SU-DHL-6 (cell line): ENCODE measurements at regions not wholly inside any gene's neighbourhood (a gene's known extent, or its start where the extent isn't known, plus 50 kb on each side); places are given as distances from the start of the nearest gene placed in this dataset.

Experiments used
- H2AFZ ChIP-seq: fragments of 200-600 bp; sonication (generic); 2 replicates; pipeline ENCODE4 v1.6.1; 2014; ENCODE audit warnings: low read depth, mild to moderate bottlenecking, moderate library complexity, mixed read lengths, antibody characterized with exemption, low read length; ENCODE audit not compliant: severe bottlenecking
- H3F3A ChIP-seq: fragments of 200-600 bp; shearing (Covaris generic); 2 replicates; pipeline ENCODE4 v1.6.0; 2016; ENCODE audit warnings: antibody characterized with exemption, mild to moderate bottlenecking; ENCODE audit not compliant: insufficient read depth
- H3K27ac ChIP-seq: fragments of 200-600 bp; sonication (generic); 2 replicates; pipeline ENCODE4 v1.5.1; 2016; ENCODE audit warnings: low read depth, mild to moderate bottlenecking, low read length, moderate library complexity, mixed read lengths
- H3K27me3 ChIP-seq: fragments of 200-600 bp; sonication (generic), shearing (Covaris generic); 2 replicates; pipeline ENCODE4 v1.6.0; 2014; ENCODE audit warnings: mild to moderate bottlenecking, low read length
- H3K36me3 ChIP-seq: fragments of 200-600 bp; sonication (generic); 2 replicates; pipeline ENCODE4 v1.6.1; 2014; ENCODE audit warnings: mild to moderate bottlenecking, low read length, mixed read lengths
- H3K4me2 ChIP-seq: fragments of 300-600, 200-600 bp; shearing (Covaris generic), sonication (generic); 2 replicates; pipeline ENCODE4 v1.6.0; 2014; ENCODE audit warnings: low read length, low read depth, mild to moderate bottlenecking; ENCODE audit not compliant: poor library complexity, severe bottlenecking
- H3K4me3 ChIP-seq: fragments of 200-600 bp; sonication (generic); 2 replicates; pipeline ENCODE4 v1.5.1; 2014; ENCODE audit warnings: antibody characterized with exemption, low read length, mild to moderate bottlenecking, mixed read lengths; ENCODE audit not compliant: insufficient read depth, poor library complexity, severe bottlenecking
- H3K79me2 ChIP-seq: fragments of 200-600 bp; sonication (generic); 2 replicates; pipeline ENCODE4 v1.6.1; 2014; ENCODE audit warnings: mild to moderate bottlenecking, low read length, moderate library complexity; ENCODE audit not compliant: insufficient read depth
- H3K9ac ChIP-seq: fragments of 200-600 bp; sonication (generic); 2 replicates; pipeline ENCODE4 v1.7.0; 2014; ENCODE audit warnings: mild to moderate bottlenecking, low read length
- H3K9me2 ChIP-seq: fragments of 200-600 bp; sonication (generic); replicated peaks from 2 replicates; pipeline ENCODE4 v1.6.1; 2014; ENCODE audit warnings: low read length; ENCODE audit not compliant: insufficient read depth
- H3K9me3 ChIP-seq: fragments of 200-600 bp; sonication (generic); 2 replicates; pipeline ENCODE4 v1.6.1; 2014; ENCODE audit warnings: low read length, mixed read lengths; ENCODE audit not compliant: insufficient read depth
- H4K20me1 ChIP-seq: fragments of 200-600 bp; sonication (generic); 2 replicates; pipeline ENCODE4 v1.6.1; 2014; ENCODE audit warnings: low read depth, mild to moderate bottlenecking, antibody characterized with exemption, low read length, moderate library complexity, mixed read lengths
- EZH2phosphoT487 ChIP-seq: fragments of 200-600 bp; sonication (generic), shearing (Covaris generic); conservative IDR thresholded peaks from 2 replicates; pipeline ENCODE4 v1.6.1; 2018; ENCODE audit warnings: mild to moderate bottlenecking, antibody characterized with exemption, low read length, moderate library complexity, mixed read lengths
- TF ChIP-seq, protein P1 (sequence below): fragments of 200-600 bp; sonication (generic); IDR thresholded peaks from one replicate; pipeline ENCODE4 v1.5.1; 2017; ENCODE audit warnings: antibody characterized with exemption, mild to moderate bottlenecking, low read length, moderate library complexity; ENCODE audit not compliant: insufficient read depth, poor library complexity, severe bottlenecking

DNA sequence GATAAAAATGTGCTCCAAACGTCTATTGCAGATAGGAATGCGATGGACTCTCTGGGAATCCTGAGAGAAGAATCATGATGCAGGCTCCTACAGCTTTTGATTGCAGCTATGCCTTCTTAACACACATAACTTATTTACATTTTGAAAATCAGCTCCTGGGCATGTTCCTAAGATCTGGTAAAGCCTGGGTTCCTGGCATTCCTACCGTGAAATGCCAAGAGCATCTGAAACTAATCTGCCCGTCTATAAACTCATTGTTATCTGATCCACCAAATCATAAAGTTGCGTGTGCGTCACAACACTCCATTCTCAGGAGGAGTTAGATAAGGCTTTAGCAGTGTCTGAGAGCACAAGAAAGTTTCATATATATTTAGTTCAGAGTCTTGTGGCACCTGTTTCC lies 79.0 kb upstream of the VGLL3 start:
- H3K9me2 ChIP-seq: no peaks in the 10 kb centered on the region
- H3K27me3 ChIP-seq: no peaks in the 10 kb centered on the region
- TF ChIP-seq, protein P1, sequence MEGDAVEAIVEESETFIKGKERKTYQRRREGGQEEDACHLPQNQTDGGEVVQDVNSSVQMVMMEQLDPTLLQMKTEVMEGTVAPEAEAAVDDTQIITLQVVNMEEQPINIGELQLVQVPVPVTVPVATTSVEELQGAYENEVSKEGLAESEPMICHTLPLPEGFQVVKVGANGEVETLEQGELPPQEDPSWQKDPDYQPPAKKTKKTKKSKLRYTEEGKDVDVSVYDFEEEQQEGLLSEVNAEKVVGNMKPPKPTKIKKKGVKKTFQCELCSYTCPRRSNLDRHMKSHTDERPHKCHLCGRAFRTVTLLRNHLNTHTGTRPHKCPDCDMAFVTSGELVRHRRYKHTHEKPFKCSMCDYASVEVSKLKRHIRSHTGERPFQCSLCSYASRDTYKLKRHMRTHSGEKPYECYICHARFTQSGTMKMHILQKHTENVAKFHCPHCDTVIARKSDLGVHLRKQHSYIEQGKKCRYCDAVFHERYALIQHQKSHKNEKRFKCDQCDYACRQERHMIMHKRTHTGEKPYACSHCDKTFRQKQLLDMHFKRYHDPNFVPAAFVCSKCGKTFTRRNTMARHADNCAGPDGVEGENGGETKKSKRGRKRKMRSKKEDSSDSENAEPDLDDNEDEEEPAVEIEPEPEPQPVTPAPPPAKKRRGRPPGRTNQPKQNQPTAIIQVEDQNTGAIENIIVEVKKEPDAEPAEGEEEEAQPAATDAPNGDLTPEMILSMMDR: no peak
- no peak for TF ChIP-seq EZH2phosphoT487
- no peaks in the 10 kb centered on the region for H3K36me3 ChIP-seq
- H2AFZ ChIP-seq: no peak overlapping the region
- H3K79me2 ChIP-seq: no peaks in the 10 kb centered on the region
- H3F3A ChIP-seq: no peaks in the 10 kb centered on the region
- H3K27ac ChIP-seq: no peak overlapping the region
- H4K20me1 ChIP-seq: no peaks in the 10 kb centered on the region
- no peak overlapping the region for H3K4me2 ChIP-seq
- no peak overlapping the region for H3K4me3 ChIP-seq
- no peak overlapping the region for H3K9ac ChIP-seq
- no peaks in the 10 kb centered on the region for H3K9me3 ChIP-seq

DNA sequence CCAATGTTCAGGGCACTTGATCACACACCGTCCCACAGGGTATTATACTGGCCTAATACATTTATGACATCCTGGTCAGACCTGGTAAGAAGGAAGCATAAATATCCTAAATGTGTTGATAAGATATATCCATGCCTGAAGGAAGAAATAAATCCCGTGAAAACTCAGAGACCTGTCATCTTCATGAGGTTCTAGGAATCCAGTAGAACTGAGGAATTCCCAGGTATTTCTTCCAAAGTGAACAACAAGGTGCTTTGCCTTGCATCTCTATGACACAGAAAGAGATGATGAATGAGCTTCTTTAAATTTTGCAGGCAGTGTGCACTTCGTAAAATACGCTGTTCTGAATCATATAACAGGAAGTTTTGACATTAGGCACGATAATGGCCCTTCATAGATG lies 78.1 kb upstream of the VGLL3 start:
- TF ChIP-seq, protein P1: no peak
- no peak for TF ChIP-seq EZH2phosphoT487
- Histone ChIP-seq H3K9ac (no peak overlapping the region), H3F3A (no peaks in the 10 kb centered on the region), H3K4me2 (no peak overlapping the region), H3K36me3 (no peaks in the 10 kb centered on the region), H3K27ac (no peak overlapping the region), H2AFZ (no peak overlapping the region), H3K79me2 (no peaks in the 10 kb centered on the region), H3K4me3 (no peak overlapping the region), H4K20me1 (no peaks in the 10 kb centered on the region), H3K27me3 (no peaks in the 10 kb centered on the region), H3K9me3 (no peaks in the 10 kb centered on the region), H3K9me2 (no peaks in the 10 kb centered on the region)

DNA sequence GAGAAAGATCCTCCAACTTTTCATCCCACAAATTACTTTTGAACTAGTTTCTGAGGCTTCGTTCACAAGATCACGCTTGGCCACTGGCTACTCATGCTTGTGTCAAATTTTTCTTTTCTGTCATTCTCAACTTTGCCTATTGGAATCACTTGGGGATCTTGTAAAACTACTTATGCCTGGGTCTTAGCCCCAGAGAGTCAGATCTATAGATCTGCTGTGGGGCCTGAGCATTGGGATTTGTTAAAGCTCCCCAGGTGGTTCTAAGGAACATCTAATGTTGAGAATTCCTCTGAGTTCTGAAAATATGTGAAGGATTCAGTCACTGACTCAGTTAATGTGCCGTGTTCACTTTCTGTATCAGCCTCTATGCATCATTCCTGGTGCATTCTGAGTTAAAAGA lies 71.7 kb upstream of the VGLL3 start:
- no peaks in the 10 kb centered on the region for H3K27me3 ChIP-seq
- no peak overlapping the region for H3K4me2 ChIP-seq
- H3K9ac ChIP-seq: no peak overlapping the region
- H3K4me3 ChIP-seq: no peak overlapping the region
- no peaks in the 10 kb centered on the region for H3F3A ChIP-seq
- H2AFZ ChIP-seq: no peak overlapping the region
- no peaks in the 10 kb centered on the region for H3K9me3 ChIP-seq
- H3K27ac ChIP-seq: no peak overlapping the region
- TF ChIP-seq, protein P1: no peak
- TF ChIP-seq EZH2phosphoT487: no peak
- no peaks in the 10 kb centered on the region for H4K20me1 ChIP-seq
- no peaks in the 10 kb centered on the region for H3K9me2 ChIP-seq
- no peaks in the 10 kb centered on the region for H3K79me2 ChIP-seq
- H3K36me3 ChIP-seq: no peaks in the 10 kb centered on the region

DNA sequence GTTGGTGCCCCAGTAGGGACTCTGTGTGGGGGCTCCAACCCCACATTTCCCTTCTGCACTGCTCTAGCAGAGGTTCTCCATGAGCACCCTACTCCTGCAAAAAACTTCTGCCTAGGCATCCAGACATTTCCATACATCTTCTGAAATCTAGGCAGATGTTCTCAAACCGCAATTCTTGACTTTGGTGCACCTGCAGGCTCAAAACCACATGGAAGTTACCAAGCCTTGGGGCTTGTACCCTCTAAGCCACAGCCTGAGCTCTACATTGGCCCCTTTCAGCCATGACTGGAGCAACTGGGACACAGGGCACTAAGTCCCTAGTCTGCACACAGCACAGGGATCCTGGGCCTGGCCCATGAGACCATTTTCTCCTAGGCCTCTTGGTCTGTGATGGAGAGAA lies 66.5 kb upstream of the VGLL3 start:
- Histone ChIP-seq H2AFZ (no peak overlapping the region), H3K79me2 (no peaks in the 10 kb centered on the region), H3K9ac (no peak overlapping the region), H3K27ac (no peak overlapping the region), H3K36me3 (no peaks in the 10 kb centered on the region), H3K4me3 (no peak overlapping the region), H3K4me2 (no peak overlapping the region), H3K27me3 (no peaks in the 10 kb centered on the region), H3F3A (no peaks in the 10 kb centered on the region), H3K9me3 (no peaks in the 10 kb centered on the region), H4K20me1 (no peaks in the 10 kb centered on the region), H3K9me2 (no peaks in the 10 kb centered on the region)
- TF ChIP-seq, protein P1: no peak
- no peak for TF ChIP-seq EZH2phosphoT487
